IMR-90 (cell line): ENCODE measurements at regions not wholly inside any gene's neighbourhood (a gene's known extent, or its start where the extent isn't known, plus 50 kb on each side); places are given as distances from the start of the nearest gene placed in this dataset.

Experiments
- CTCF ChIP-seq: conservative IDR thresholded peaks from 2 replicates; pipeline ENCODE4 v1.5.1; 2012; ENCODE audit warnings: mild to moderate bottlenecking, low read depth, low read length, improper control_type of control experiment
- POLR2A ChIP-seq: IDR thresholded peaks from 2 replicates; pipeline ENCODE4 v1.6.1; 2012; ENCODE audit warnings: mild to moderate bottlenecking, low read depth, low read length

- TF ChIP-seq CTCF (no peak), POLR2A (no peak)
Observed at GRCh38 chr5:21574961-21575360, 1278.2 kb downstream of the CDH12 start.
